Activated CD8-positive, alpha-beta memory T cell treated with anti-CD3 and anti-CD28 coated beads for 36 hours (primary cell): ENCODE measurements at regions not wholly inside any gene's neighbourhood (a gene's known extent, or its start where the extent isn't known, plus 50 kb on each side); places are given as distances from the start of the nearest gene placed in this dataset.

ENCODE experiments used
- CTCF ChIA-PET: fragments of 350-600 bp; sonication (Branson Sonifier 250); formaldehyde crosslinking; loops from one replicate; lab custom pipeline; 2021; ENCODE audit warnings: antibody characterized with exemption; lab: Charles Lee
- POLR2A ChIA-PET: fragments of 350-600 bp; sonication (Branson Sonifier 250); formaldehyde crosslinking; loops from one replicate; lab custom pipeline; 2021; ENCODE audit warnings: antibody characterized with exemption; lab: Charles Lee

DNA sequence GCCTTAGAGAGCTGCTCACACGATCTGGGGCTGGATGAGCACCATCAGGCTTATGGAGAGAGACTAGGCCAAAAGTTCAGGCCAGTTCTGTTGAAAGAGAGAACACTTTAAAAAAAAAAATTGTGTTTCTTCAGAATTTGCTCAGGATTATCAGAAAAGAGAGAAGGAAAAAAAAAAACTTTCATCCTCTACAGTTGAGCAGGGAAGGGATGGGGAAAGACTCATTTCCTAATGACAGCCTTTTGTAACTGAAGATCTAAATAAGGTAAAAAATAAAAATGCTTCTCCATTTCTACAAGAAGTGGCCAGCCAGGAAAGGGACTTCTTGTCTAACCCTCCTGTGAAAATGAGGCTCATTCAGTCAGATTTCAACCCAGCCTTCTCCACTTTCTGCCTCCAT lies 134.8 kb downstream of the LY86 start:
- POLR2A ChIA-PET: no interaction called here
- CTCF ChIA-PET: no interaction called here

- CTCF ChIA-PET: no interaction called here
- POLR2A ChIA-PET: no interaction called here
Observed at GRCh38 chr6:6723921-6724538, 135.5 kb downstream of the LY86 start.

GRCh38 chr6:6724539-6725467 lies 136.3 kb downstream of the LY86 start:
- CTCF ChIA-PET: interaction anchor here (0.6 kb wide), 1 partner anchor 21 kb away, joined by 4 read pairs; no protein-coding TSS in a partner anchor

GRCh38 chr6:6725468-6726209 lies 137.1 kb downstream of the LY86 start:
- CTCF ChIA-PET: interaction anchor here (0.6 kb wide), 1 partner anchor 22 kb away, joined by 4 read pairs; no protein-coding TSS in a partner anchor
- POLR2A ChIA-PET: no interaction called here

More at GRCh38 chr6:6724539-6725467, 136.3 kb downstream of the LY86 start:
- POLR2A ChIA-PET: no interaction called here

DNA sequence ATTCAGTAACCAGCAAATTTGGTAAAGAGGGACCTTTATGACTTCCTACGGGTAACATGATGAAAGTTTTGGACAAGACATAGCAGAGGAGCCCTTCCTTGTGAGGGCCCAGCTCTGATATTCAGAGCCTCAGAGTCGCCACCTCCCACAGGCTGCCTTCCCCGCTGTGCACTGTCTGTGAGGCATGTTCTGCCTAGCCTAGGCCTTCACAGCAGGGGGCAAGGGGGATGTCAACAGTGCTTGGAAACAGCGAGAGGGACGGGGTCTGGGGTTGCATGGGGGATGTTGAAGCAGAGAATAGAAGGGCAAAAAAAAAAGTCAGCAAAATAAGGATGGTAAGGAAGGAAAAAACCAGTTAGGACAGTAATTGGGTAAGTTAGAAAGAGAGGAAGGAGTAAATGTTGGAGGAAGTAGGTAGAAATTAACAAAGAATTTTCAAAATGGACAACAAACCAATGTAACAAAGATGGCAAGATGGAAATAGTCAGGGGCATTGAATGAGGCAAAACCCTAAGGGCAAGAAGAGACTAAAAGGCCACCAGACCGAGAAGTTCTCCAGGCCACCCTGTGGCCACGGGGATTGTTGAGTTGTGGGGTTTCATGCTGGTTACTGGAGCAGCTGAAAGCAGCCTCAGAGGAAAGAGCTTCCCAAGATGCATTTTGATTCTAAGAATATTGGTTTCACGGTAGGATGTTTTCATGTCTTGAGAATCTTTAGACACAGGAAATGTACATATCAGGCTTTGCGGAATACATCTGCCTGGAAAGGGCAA lies 139.8 kb downstream of the LY86 start:
- POLR2A ChIA-PET: no interaction called here
- CTCF ChIA-PET: interaction anchor here (0.5 to 1.1 kb wide), 2 partner anchors 52 to 311 kb away, joined by 3 to 5 read pairs; no protein-coding TSS in a partner anchor

- ChIA-PET POLR2A (no interaction called here), CTCF (no interaction called here)
Observed at GRCh38 chr6:6729971-6730370, 141.5 kb downstream of the LY86 start.

DNA sequence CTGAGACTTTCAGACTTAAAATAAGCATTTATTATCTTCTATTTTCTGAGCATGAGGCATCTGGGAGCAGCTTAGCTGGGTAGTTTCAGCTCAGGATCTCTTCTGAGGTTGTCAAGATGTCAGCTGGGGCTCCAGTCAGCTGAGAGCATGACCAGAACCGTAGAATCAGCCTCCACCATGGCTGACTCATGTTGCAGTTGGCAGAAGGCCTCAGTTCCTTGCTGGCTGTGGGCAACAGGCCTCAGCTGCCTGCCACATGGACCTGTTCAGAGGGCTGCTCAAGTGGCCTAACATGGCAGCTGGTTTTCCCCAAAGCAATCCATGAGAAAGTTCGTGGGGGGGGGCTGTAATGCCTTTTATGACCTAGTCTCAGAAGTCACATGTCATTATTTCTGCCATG lies 142.3 kb downstream of the LY86 start:
- ChIA-PET POLR2A (no interaction called here), CTCF (no interaction called here)

- ChIA-PET CTCF (interaction anchor here (0.6 kb wide), 1 partner anchor 22 kb away, joined by 4 read pairs; no protein-coding TSS in a partner anchor), POLR2A (no interaction called here)
Observed at GRCh38 chr6:6734479-6735465, 146.3 kb downstream of the LY86 start.

- POLR2A ChIA-PET: no interaction called here
- CTCF ChIA-PET: no interaction called here
Observed at GRCh38 chr6:6736791-6737654, 148.5 kb downstream of the LY86 start.

GRCh38 chr6:6737671-6738070 lies 149.2 kb downstream of the LY86 start:
- ChIA-PET POLR2A (no interaction called here), CTCF (no interaction called here)

- ChIA-PET CTCF (no interaction called here), POLR2A (no interaction called here)
Observed at GRCh38 chr6:6738108-6738507, 149.6 kb downstream of the LY86 start.

DNA sequence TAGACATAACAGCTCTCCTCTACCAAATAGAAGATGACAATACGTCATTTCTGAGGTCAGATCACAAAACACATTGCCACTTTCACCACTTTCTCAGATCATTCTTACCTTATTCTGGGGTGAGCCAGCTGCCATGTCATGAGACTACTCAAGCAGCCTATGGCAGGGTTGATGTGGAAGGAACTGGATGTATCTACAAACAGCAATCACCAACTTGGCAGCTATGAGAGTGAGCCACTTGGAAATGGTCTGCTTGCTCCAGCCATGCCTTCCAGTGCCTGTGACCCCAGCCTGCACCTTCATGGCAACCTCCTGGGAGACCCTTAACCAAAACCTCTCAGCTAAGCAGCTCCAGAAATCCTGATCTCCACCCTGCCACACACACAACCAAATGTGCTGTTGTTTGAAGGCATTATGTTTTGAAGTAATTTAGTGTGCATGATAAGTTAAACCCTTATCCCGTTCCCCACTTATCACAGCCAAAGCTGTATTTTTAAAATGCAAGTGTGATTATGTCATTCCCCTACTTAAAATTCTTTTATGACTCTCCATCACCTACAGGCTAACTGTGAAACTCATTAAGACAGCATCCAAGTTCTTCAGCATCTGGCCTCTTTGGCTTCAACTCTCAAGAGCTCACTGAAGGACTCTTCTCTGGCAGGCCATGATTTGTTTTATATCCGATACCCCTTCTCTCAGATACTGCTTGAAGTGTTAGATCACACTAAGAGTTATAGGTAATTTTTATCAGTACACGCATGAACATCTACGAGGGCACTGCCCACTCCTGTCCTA lies 150.6 kb downstream of the LY86 start:
- ChIA-PET POLR2A (no interaction called here), CTCF (no interaction called here)

- ChIA-PET CTCF (no interaction called here), POLR2A (no interaction called here)
Observed at GRCh38 chr6:6740595-6740994, 152.1 kb downstream of the LY86 start.

DNA sequence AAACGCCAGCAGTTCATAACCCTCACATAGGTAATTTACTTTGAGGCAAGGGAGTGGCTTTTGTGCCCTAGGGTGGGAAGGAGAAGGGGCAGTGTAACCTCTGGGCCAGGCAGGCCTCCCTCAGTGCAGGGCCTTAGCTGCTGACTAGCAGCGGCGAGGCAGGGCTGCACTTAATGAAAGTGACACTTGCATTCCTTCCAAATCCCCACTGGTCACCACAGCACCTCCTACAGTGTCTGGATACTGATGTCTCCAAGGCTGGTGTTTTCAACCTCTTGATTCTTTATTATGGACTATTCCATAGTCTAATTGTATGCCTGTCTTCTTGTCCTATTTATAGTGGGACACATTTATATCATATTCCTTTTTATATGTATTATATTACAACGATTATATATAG lies 152.7 kb downstream of the LY86 start:
- ChIA-PET POLR2A (no interaction called here), CTCF (no interaction called here)

DNA sequence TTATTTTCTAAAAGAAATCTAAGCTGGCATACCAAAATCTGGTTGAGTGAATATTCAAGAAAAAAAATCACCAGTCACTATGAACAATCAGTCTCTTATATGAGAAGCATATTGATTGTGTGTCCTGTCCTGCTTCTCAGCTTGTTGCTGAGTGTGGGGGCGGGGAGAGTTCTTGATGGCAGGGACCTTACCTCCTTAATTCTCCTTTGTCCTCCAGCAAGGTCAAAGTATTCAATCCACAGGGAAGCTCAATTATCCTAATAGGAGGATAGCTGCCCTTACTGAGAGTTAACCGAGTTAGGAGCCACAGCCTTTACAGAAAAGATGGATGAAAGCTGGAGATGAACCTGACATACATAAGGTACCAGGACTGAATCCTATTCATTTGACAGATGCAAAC lies 154.0 kb downstream of the LY86 start:
- ChIA-PET CTCF (interaction anchor here (0.6 to 1.8 kb wide), 3 partner anchors 10 to 501 kb away, joined by 3 to 4 read pairs (median 3); no protein-coding TSS in a partner anchor), POLR2A (interaction anchor here (0.6 kb wide), 1 partner anchor 371 kb away, joined by 7 read pairs; no protein-coding TSS in a partner anchor)

GRCh38 chr6:6744551-6744950 lies 156.0 kb downstream of the LY86 start:
- ChIA-PET POLR2A (no interaction called here), CTCF (no interaction called here)
